ENCODE measurements at regions not wholly inside any gene's neighbourhood (a gene's known extent, or its start where the extent isn't known, plus 50 kb on each side); places are given as distances from the start of the nearest gene placed in this dataset.

DNA sequence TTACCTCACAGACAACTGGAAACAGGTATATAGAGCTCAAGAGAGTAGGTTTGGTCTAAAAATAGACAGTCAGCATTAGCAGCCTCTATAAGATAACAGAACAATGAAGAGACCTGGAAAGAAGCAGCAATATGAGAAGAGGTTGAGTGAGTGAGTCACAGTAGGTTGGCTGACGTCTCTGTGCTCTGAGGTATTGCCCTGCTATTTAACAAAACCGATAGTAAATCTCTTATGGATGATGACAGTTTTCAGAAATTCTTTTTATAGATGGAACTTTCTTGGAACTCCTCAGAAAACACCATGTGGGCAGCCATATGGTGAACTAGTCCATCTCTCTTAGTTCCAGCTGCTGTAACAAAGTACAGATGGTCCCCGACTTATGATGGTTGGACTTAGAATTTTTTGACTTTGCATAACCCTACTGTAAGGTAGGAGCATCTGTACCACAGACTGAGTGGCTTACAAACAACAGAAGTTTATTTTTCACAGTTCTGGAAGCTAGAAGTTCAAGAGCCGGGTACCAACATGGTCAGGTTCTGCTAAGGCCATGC is 123.5 kb downstream of the MBD2 start:
- Histone ChIP-seq H3K36me3 (ENCODE audit: control insufficient read depth in 5 of 5, insufficient read depth in 5 of 5, low read length in 5 of 5) (no peaks in the 10 kb centered on the region), H3K27me3 (ENCODE audit: control insufficient read depth in 5 of 5, insufficient read depth in 4 of 5, low read length in 5 of 5) (no peaks in the 10 kb centered on the region), H3K4me1 (ENCODE audit: control insufficient read depth in 5 of 5, insufficient read depth in 5 of 5, low read length in 5 of 5) (no peaks in the 10 kb centered on the region), H3K4me3 (ENCODE audit: low read depth in 1 of 5, low read length in 5 of 5) (no peak overlapping the region), H3K9ac (ENCODE audit: low read length in 5 of 5) (no peak overlapping the region), H3K9me3 (ENCODE audit: control insufficient read depth in 5 of 5, low read length in 5 of 5) (peaks cover 0 to 4% (median 0%) of the 10 kb centered on the region in 5 donors), H3K27ac (ENCODE audit: low read depth, low read length) (no peak overlapping the region)

GRCh38 chr18:54100466-54100865 is 124.0 kb downstream of the MBD2 start:
- no peak overlapping the region for H3K9ac ChIP-seq (ENCODE audit: low read length in 5 of 5)
- H3K4me3 ChIP-seq (ENCODE audit: low read depth in 1 of 5, low read length in 5 of 5), result no peak overlapping the region
- no peak overlapping the region for H3K27ac ChIP-seq (ENCODE audit: low read depth, low read length)
- H3K36me3 ChIP-seq (ENCODE audit: control insufficient read depth in 5 of 5, insufficient read depth in 5 of 5, low read length in 5 of 5), result no peaks in the 10 kb centered on the region
- H3K27me3 ChIP-seq (ENCODE audit: control insufficient read depth in 5 of 5, insufficient read depth in 4 of 5, low read length in 5 of 5), result no peaks in the 10 kb centered on the region
- peaks cover 0 to 4% (median 0%) of the 10 kb centered on the region in 5 donors for H3K9me3 ChIP-seq (ENCODE audit: control insufficient read depth in 5 of 5, low read length in 5 of 5)
- H3K4me1 ChIP-seq (ENCODE audit: control insufficient read depth in 5 of 5, insufficient read depth in 5 of 5, low read length in 5 of 5), result no peaks in the 10 kb centered on the region

DNA sequence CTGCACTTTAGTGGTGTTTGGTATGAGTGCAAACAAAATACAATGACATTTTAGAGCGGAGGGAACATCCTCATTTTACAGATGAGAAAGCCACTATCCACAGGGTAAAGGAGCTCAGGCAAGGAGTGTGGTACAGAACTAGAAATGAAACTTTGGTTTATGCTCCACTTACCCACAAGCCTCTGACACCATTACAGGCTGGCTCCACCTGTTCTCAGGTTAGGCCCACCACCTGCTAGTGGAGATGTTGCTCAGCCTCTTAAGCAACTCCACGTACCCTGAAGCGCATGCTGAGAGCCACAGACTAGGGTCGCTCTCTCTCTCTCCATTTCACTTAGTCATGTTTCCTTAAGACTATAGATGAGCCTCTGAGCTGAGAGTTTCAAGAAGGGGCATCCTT is 130.0 kb downstream of the MBD2 start:
- Histone ChIP-seq H3K9me3 (ENCODE audit: control insufficient read depth in 5 of 5, low read length in 5 of 5) (peaks cover 0 to 4% (median 0%) of the 10 kb centered on the region in 5 donors), H3K36me3 (ENCODE audit: control insufficient read depth in 5 of 5, insufficient read depth in 5 of 5, low read length in 5 of 5) (no peaks in the 10 kb centered on the region), H3K27ac (ENCODE audit: low read depth, low read length) (no peak overlapping the region), H3K27me3 (ENCODE audit: control insufficient read depth in 5 of 5, insufficient read depth in 4 of 5, low read length in 5 of 5) (no peaks in the 10 kb centered on the region), H3K4me1 (ENCODE audit: control insufficient read depth in 5 of 5, insufficient read depth in 5 of 5, low read length in 5 of 5) (no peaks in the 10 kb centered on the region), H3K9ac (ENCODE audit: low read length in 5 of 5) (no peak overlapping the region), H3K4me3 (ENCODE audit: low read depth in 1 of 5, low read length in 5 of 5) (no peak overlapping the region)

DNA sequence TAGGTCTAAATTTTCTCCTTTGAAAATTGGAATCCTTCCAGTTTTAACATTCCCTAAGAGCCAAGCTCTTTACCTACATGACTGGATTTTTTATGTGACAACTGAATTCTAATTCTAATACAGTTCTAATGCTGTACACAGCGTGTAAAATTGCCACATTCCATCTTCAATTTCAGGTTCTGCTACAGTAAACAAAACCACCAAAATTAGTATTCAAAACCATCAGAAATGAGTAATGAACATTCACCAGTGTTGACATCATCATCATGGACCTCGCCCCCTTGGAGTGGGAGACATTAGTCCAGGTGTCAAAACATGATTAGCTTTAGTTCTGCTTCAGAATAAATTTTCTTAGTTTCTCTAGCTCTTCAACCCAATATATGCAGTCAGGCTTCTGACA is 133.6 kb downstream of the MBD2 start:
- Histone ChIP-seq H3K27ac (ENCODE audit: low read depth, low read length) (no peak overlapping the region), H3K36me3 (ENCODE audit: control insufficient read depth in 5 of 5, insufficient read depth in 5 of 5, low read length in 5 of 5) (no peaks in the 10 kb centered on the region), H3K9me3 (ENCODE audit: control insufficient read depth in 5 of 5, low read length in 5 of 5) (no peaks in the 10 kb centered on the region), H3K27me3 (ENCODE audit: control insufficient read depth in 5 of 5, insufficient read depth in 4 of 5, low read length in 5 of 5) (no peaks in the 10 kb centered on the region), H3K4me1 (ENCODE audit: control insufficient read depth in 5 of 5, insufficient read depth in 5 of 5, low read length in 5 of 5) (no peaks in the 10 kb centered on the region), H3K9ac (ENCODE audit: low read length in 5 of 5) (no peak overlapping the region), H3K4me3 (ENCODE audit: low read depth in 1 of 5, low read length in 5 of 5) (no peak overlapping the region)

DNA sequence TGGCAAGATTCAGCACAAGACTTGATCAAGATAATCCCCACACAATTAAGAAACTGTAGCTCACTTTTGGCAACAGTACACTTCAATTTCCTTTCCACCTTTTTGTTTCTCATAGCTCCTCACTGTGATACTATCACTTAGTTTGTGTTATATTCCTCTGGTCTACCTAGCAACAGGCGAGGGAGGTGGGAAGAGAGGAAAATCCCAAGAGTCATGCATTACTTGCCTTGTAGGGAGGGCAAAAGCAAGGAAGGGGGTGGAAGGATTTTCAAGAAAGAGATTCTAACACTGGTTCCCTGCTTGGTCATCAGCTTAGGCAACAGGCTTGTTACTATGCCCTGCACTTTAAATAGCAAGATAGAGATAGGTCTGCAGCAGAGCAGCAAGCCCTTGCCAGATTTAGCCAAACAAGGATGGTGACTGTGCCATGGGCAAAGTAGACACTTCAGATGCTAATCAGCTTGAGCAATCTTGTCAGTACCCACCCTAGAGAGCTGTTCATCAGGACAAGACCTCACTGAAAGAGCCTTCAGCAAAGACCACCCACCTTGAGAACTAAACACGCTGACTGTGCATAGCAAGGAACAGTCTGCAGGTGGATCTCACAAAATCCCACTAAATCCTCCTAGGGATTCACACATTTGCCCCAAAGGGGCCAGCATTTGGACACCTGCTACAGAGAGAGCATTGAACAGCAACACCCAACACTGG is 134.6 kb downstream of the MBD2 start:
- Histone ChIP-seq H3K36me3 (ENCODE audit: control insufficient read depth in 5 of 5, insufficient read depth in 5 of 5, low read length in 5 of 5) (no peaks in the 10 kb centered on the region), H3K4me3 (ENCODE audit: low read depth in 1 of 5, low read length in 5 of 5) (no peak overlapping the region), H3K27me3 (ENCODE audit: control insufficient read depth in 5 of 5, insufficient read depth in 4 of 5, low read length in 5 of 5) (no peaks in the 10 kb centered on the region), H3K27ac (ENCODE audit: low read depth, low read length) (no peak overlapping the region), H3K9me3 (ENCODE audit: control insufficient read depth in 5 of 5, low read length in 5 of 5) (no peaks in the 10 kb centered on the region), H3K9ac (ENCODE audit: low read length in 5 of 5) (no peak overlapping the region), H3K4me1 (ENCODE audit: control insufficient read depth in 5 of 5, insufficient read depth in 5 of 5, low read length in 5 of 5) (no peaks in the 10 kb centered on the region)

- Histone ChIP-seq H3K27me3 (ENCODE audit: control insufficient read depth in 5 of 5, insufficient read depth in 4 of 5, low read length in 5 of 5) (no peaks in the 10 kb centered on the region), H3K9me3 (ENCODE audit: control insufficient read depth in 5 of 5, low read length in 5 of 5) (peaks cover 0 to 5% (median 2%) of the 10 kb centered on the region in 5 donors), H3K4me3 (ENCODE audit: low read depth in 1 of 5, low read length in 5 of 5) (no peak overlapping the region), H3K36me3 (ENCODE audit: control insufficient read depth in 5 of 5, insufficient read depth in 5 of 5, low read length in 5 of 5) (no peaks in the 10 kb centered on the region), H3K9ac (ENCODE audit: low read length in 5 of 5) (no peak overlapping the region), H3K4me1 (ENCODE audit: control insufficient read depth in 5 of 5, insufficient read depth in 5 of 5, low read length in 5 of 5) (no peaks in the 10 kb centered on the region), H3K27ac (ENCODE audit: low read depth, low read length) (no peak overlapping the region)
Measured at GRCh38 chr18:54086863-54087262, 137.6 kb downstream of the MBD2 start.

- Histone ChIP-seq H3K27me3 (ENCODE audit: control insufficient read depth in 5 of 5, insufficient read depth in 4 of 5, low read length in 5 of 5) (no peaks in the 10 kb centered on the region), H3K27ac (ENCODE audit: low read depth, low read length) (no peak overlapping the region), H3K4me3 (ENCODE audit: low read depth in 1 of 5, low read length in 5 of 5) (no peak overlapping the region), H3K36me3 (ENCODE audit: control insufficient read depth in 5 of 5, insufficient read depth in 5 of 5, low read length in 5 of 5) (no peaks in the 10 kb centered on the region), H3K4me1 (ENCODE audit: control insufficient read depth in 5 of 5, insufficient read depth in 5 of 5, low read length in 5 of 5) (no peaks in the 10 kb centered on the region), H3K9me3 (ENCODE audit: control insufficient read depth in 5 of 5, low read length in 5 of 5) (peaks cover 0 to 5% (median 2%) of the 10 kb centered on the region in 5 donors), H3K9ac (ENCODE audit: low read length in 5 of 5) (no peak overlapping the region)
Measured at GRCh38 chr18:54086046-54086802, 138.2 kb downstream of the MBD2 start.

GRCh38 chr18:54080858-54081257 is 143.6 kb downstream of the MBD2 start:
- H3K36me3 ChIP-seq (ENCODE audit: control insufficient read depth in 5 of 5, insufficient read depth in 5 of 5, low read length in 5 of 5), result no peaks in the 10 kb centered on the region
- no peak overlapping the region for H3K9ac ChIP-seq (ENCODE audit: low read length in 5 of 5)
- H3K27ac ChIP-seq (ENCODE audit: low read depth, low read length), result no peak overlapping the region
- H3K9me3 ChIP-seq (ENCODE audit: control insufficient read depth in 5 of 5, low read length in 5 of 5), result peaks cover 0 to 5% (median 2%) of the 10 kb centered on the region in 5 donors
- no peaks in the 10 kb centered on the region for H3K27me3 ChIP-seq (ENCODE audit: control insufficient read depth in 5 of 5, insufficient read depth in 4 of 5, low read length in 5 of 5)
- H3K4me3 ChIP-seq (ENCODE audit: low read depth in 1 of 5, low read length in 5 of 5), result no peak overlapping the region
- H3K4me1 ChIP-seq (ENCODE audit: control insufficient read depth in 5 of 5, insufficient read depth in 5 of 5, low read length in 5 of 5), result no peaks in the 10 kb centered on the region

DNA sequence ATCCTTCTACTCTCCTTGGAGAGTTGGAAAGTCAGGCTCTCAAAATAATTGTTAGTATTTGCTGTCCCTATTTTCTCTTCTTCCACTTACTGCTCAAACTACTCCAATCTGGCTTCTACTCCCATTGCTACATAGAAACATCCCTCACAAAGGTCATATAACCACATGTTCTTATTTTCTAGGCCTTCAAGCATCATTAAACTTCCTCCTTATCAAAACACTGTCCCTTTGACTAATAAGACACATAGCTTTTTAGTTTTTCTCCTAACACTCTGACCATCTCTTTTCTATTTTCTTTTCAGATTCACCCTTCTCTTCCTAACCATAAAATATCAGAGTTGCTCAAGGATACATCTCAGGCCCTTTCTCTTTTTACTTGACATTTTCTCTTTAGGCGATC is 148.3 kb downstream of the MBD2 start:
- Histone ChIP-seq H3K9ac (ENCODE audit: low read length in 5 of 5) (no peak overlapping the region), H3K9me3 (ENCODE audit: control insufficient read depth in 5 of 5, low read length in 5 of 5) (no peaks in the 10 kb centered on the region), H3K27me3 (ENCODE audit: control insufficient read depth in 5 of 5, insufficient read depth in 4 of 5, low read length in 5 of 5) (no peaks in the 10 kb centered on the region), H3K4me1 (ENCODE audit: control insufficient read depth in 5 of 5, insufficient read depth in 5 of 5, low read length in 5 of 5) (no peaks in the 10 kb centered on the region), H3K27ac (ENCODE audit: low read depth, low read length) (no peak overlapping the region), H3K36me3 (ENCODE audit: control insufficient read depth in 5 of 5, insufficient read depth in 5 of 5, low read length in 5 of 5) (no peaks in the 10 kb centered on the region), H3K4me3 (ENCODE audit: low read depth in 1 of 5, low read length in 5 of 5) (no peak overlapping the region)

DNA sequence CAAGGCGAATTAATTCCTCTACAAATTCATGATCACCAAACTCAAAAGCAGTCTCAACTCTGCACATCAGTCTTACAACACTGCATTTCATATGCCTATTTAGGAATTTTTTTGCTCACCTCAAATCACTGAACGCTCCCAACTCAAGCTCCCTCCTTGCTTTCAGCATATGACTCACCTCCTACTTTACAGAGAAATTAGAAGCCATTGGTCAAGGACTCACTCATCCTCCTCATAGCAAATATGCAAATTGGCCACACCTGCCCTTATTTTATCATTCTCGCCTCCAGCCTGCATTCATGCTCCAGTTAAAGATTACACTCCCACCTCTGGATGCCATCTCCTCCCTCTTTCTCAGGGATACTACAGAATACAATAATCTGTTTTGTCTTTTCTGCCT is 148.8 kb downstream of the MBD2 start:
- Histone ChIP-seq H3K9ac (ENCODE audit: low read length in 5 of 5) (no peak overlapping the region), H3K36me3 (ENCODE audit: control insufficient read depth in 5 of 5, insufficient read depth in 5 of 5, low read length in 5 of 5) (no peaks in the 10 kb centered on the region), H3K9me3 (ENCODE audit: control insufficient read depth in 5 of 5, low read length in 5 of 5) (no peaks in the 10 kb centered on the region), H3K27ac (ENCODE audit: low read depth, low read length) (no peak overlapping the region), H3K4me1 (ENCODE audit: control insufficient read depth in 5 of 5, insufficient read depth in 5 of 5, low read length in 5 of 5) (no peaks in the 10 kb centered on the region), H3K27me3 (ENCODE audit: control insufficient read depth in 5 of 5, insufficient read depth in 4 of 5, low read length in 5 of 5) (no peaks in the 10 kb centered on the region), H3K4me3 (ENCODE audit: low read depth in 1 of 5, low read length in 5 of 5) (no peak overlapping the region)
